ENCODE measurements at regions not wholly inside any gene's neighbourhood (a gene's known extent, or its start where the extent isn't known, plus 50 kb on each side); places are given as distances from the start of the nearest gene placed in this dataset.

DNA sequence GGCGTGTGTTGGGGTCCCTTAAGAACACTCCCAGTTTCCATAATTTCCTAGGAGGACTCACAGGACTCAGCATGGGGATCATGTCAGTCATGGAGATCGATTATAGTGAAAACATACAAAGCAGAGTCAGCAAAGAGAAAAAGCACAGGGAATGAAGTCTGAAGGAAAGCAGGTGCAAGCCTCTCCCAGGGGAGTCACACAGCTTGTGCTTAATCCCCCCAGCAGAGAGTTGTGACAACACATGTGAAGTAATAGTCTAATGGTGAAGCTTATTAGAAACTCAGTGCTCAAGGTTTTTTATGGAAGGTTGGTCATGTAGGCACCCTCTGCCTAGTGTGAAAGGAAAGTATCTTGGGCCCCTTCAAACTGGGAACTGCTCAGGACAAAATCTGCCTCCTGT, 149.0 kb upstream of the SEL1L start:
- TF ChIP-seq, protein P1, sequence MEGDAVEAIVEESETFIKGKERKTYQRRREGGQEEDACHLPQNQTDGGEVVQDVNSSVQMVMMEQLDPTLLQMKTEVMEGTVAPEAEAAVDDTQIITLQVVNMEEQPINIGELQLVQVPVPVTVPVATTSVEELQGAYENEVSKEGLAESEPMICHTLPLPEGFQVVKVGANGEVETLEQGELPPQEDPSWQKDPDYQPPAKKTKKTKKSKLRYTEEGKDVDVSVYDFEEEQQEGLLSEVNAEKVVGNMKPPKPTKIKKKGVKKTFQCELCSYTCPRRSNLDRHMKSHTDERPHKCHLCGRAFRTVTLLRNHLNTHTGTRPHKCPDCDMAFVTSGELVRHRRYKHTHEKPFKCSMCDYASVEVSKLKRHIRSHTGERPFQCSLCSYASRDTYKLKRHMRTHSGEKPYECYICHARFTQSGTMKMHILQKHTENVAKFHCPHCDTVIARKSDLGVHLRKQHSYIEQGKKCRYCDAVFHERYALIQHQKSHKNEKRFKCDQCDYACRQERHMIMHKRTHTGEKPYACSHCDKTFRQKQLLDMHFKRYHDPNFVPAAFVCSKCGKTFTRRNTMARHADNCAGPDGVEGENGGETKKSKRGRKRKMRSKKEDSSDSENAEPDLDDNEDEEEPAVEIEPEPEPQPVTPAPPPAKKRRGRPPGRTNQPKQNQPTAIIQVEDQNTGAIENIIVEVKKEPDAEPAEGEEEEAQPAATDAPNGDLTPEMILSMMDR (IDR thresholded peaks at IDR 0.05): no peak
- no peak for TF ChIP-seq POLR2A (IDR thresholded peaks at IDR 0.05)

Data from upper lobe of left lung (tissue), 4 donors.